Suprapubic skin (tissue), 4 donors: ENCODE measurements at regions not wholly inside any gene's neighbourhood (a gene's known extent, or its start where the extent isn't known, plus 50 kb on each side); places are given as distances from the start of the nearest gene placed in this dataset.

Experiments used
- EP300 ChIP-seq: sonication (generic); formaldehyde crosslinking; IDR thresholded peaks from one replicate; pipeline ENCODE4 v1.6.1; 2017; ENCODE audit warnings: antibody characterized with exemption
- POLR2AphosphoS5 ChIP-seq, 3 donors: sonication (generic); formaldehyde crosslinking; IDR thresholded peaks; one replicate each; pipeline ENCODE4 v1.6.1; 2017; ENCODE audit warnings: antibody characterized with exemption in 3 of 3
- TF ChIP-seq, protein P1 (sequence below), 2 donors: fragments of 200-600 bp in 1 of 2; fragments of 450-650 bp in 1 of 2; sonication (generic) in 1 of 2; IDR thresholded peaks; one replicate each; pipeline ENCODE4 v1.5.1; 2016 to 2019; ENCODE audit warnings: antibody characterized with exemption in 2 of 2, mild to moderate bottlenecking in 1 of 2, moderate library complexity in 1 of 2

DNA sequence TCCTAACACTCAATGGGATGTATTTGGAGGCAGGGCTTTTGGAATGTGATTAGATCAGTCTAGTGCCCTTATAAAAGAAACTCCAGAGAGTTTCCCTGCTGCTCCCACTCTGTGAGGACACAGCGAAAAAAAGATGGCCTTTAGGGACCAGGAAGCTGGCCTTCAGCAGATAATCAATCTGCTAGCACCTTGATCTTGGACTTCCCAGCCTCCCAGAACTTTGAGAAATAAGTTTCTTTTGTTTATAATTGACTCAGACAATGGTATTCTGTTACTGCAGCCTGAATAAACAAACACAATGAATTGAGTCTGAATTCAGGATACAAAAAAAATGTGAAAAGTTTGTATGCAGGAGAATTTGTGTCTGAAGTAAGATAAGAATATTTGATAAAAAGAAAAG is 842.1 kb downstream of the FSTL5 start:
- TF ChIP-seq, protein P1, sequence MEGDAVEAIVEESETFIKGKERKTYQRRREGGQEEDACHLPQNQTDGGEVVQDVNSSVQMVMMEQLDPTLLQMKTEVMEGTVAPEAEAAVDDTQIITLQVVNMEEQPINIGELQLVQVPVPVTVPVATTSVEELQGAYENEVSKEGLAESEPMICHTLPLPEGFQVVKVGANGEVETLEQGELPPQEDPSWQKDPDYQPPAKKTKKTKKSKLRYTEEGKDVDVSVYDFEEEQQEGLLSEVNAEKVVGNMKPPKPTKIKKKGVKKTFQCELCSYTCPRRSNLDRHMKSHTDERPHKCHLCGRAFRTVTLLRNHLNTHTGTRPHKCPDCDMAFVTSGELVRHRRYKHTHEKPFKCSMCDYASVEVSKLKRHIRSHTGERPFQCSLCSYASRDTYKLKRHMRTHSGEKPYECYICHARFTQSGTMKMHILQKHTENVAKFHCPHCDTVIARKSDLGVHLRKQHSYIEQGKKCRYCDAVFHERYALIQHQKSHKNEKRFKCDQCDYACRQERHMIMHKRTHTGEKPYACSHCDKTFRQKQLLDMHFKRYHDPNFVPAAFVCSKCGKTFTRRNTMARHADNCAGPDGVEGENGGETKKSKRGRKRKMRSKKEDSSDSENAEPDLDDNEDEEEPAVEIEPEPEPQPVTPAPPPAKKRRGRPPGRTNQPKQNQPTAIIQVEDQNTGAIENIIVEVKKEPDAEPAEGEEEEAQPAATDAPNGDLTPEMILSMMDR (IDR thresholded peaks at IDR 0.05), result no peak
- no peak for TF ChIP-seq EP300
- no peak for TF ChIP-seq POLR2AphosphoS5 (IDR thresholded peaks at IDR 0.05)
